ENCODE measurements at regions not wholly inside any gene's neighbourhood (a gene's known extent, or its start where the extent isn't known, plus 50 kb on each side); places are given as distances from the start of the nearest gene placed in this dataset.

DNA sequence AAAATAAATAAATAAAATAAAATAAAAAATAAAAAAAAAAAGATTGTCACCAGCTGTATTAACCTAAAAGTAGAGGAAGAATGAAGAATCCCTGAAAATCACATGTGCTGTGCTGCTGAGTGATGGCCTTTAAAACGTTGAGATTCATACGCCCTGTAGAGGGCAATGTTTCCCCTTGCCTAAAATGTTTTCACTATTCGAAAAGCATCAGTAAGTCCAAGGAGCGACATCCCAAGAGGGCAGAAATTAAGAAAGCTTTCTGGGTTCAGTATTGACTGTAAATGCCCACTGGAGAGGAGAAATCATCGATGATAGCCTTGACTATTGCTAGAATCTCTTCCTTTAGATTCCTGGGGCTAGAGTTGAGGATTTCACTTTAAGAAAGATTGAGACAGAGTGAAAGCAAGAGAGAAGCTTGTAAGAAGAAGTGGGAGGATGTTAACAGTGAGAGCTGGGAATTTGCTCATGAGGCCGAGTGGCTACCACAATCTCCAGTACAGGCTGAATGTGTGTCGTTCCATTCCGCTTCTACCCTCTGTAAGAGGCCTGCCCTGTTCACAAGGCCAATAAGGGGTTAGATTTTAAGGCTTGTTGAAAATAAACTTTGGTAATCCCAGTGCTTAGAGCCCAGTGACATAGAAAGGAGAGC, 170.8 kb upstream of the FAM20A start:
- no peak for DNase-seq (ENCODE audit: low spot score)
- no peaks in the 10 kb centered on the region for H3K27me3 ChIP-seq
- no peaks in the 10 kb centered on the region for H3K36me3 ChIP-seq
- peaks cover 0 to 26% of the 10 kb centered on the region in 2 donors for H3K4me1 ChIP-seq
- peak overlapping the region; percentile 38 to 63 for H3K27ac ChIP-seq
- H3K9me3 ChIP-seq: no peaks in the 10 kb centered on the region
- peak; percentile 52 to 72 for TF ChIP-seq CTCF (IDR thresholded peaks at IDR 0.05)
- H3K4me3 ChIP-seq: peak overlapping the region in 1 of 2 donors; percentile 28

- Histone ChIP-seq H3K27ac (no peak overlapping the region), H3K4me3 (no peak overlapping the region), H3K27me3 (no peaks in the 10 kb centered on the region), H3K4me1 (peaks cover 0 to 7% of the 10 kb centered on the region in 2 donors), H3K36me3 (no peaks in the 10 kb centered on the region), H3K9me3 (no peaks in the 10 kb centered on the region)
- no peak for TF ChIP-seq CTCF (IDR thresholded peaks at IDR 0.05)
- no peak for DNase-seq (ENCODE audit: low spot score)
Measured at GRCh38 chr17:68768804-68769203, 167.6 kb upstream of the FAM20A start.

DNA sequence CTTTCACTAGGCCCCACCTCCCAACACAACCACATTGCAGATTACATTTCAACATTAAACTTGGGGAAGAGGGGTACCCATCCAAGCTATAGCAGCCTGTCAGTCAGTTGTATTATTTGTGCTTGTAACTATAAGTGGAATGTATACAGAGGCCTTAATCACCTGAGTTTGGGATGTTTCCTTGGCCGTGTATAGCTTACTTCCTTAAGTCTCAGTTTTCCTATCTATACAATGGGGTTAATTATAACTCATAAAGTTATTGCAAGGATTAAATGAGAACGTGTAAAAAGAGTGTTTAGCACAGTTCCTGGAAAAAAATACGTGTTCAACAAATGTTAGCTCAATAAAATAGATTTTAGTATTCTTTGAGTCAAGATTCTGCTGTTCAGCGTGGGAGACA, 165.5 kb upstream of the FAM20A start:
- no peaks in the 10 kb centered on the region for H3K36me3 ChIP-seq
- DNase-seq (ENCODE audit: low spot score): no peak
- no peak overlapping the region for H3K4me3 ChIP-seq
- no peak overlapping the region for H3K27ac ChIP-seq
- no peaks in the 10 kb centered on the region for H3K9me3 ChIP-seq
- TF ChIP-seq CTCF (IDR thresholded peaks at IDR 0.05): no peak
- no peaks in the 10 kb centered on the region for H3K27me3 ChIP-seq
- no peaks in the 10 kb centered on the region for H3K4me1 ChIP-seq

DNA sequence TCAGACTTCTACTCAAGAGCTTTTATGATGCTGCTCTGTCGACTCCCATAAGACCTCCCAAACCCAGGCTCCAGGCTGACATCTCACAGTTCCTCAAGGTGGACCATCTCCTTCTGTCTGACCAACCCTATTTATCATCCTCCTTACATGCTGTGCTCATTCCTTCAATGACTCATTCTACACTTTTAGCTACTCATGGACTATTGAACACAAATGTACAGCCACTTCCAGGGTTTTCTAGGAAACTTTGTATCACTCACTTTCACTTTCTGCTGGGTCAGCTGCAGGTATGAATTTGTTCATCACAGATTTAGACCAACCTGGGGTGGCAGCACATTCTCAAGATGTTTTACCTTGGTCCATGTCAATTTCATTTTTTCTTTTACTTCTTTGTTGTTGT, 162.4 kb upstream of the FAM20A start:
- TF ChIP-seq CTCF (IDR thresholded peaks at IDR 0.05): no peak
- no peak overlapping the region for H3K27ac ChIP-seq
- H3K9me3 ChIP-seq: no peaks in the 10 kb centered on the region
- H3K4me1 ChIP-seq: peaks cover 0 to 8% of the 10 kb centered on the region in 2 donors
- H3K36me3 ChIP-seq: no peaks in the 10 kb centered on the region
- H3K27me3 ChIP-seq: no peaks in the 10 kb centered on the region
- DNase-seq (ENCODE audit: low spot score): no peak
- H3K4me3 ChIP-seq: no peak overlapping the region

DNA sequence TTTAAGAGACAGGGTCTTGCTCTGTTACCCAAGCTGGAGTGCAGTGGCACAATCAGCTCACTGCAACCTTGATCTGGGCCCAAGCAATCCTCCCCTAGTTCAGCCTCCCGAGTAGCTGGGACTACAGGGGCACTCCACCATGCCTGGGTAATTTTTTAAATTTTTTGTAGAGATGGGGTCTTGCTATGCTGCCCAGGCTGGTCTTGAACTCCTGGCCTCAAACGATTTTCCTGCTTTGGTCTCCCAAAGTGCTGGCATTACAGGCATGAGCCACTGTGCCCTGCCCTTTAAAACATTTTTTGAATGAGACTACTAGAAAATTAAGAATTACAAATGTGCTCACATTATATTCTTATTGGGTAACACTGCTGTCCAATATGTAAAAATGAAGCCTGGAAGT, 161.7 kb upstream of the FAM20A start:
- peaks cover 0 to 8% of the 10 kb centered on the region in 2 donors for H3K4me1 ChIP-seq
- no peak overlapping the region for H3K4me3 ChIP-seq
- no peak overlapping the region for H3K27ac ChIP-seq
- H3K9me3 ChIP-seq: no peaks in the 10 kb centered on the region
- no peaks in the 10 kb centered on the region for H3K36me3 ChIP-seq
- TF ChIP-seq CTCF (IDR thresholded peaks at IDR 0.05): no peak
- no peaks in the 10 kb centered on the region for H3K27me3 ChIP-seq
- no peak for DNase-seq (ENCODE audit: low spot score)

GRCh38 chr17:68760141-68760475, 158.9 kb upstream of the FAM20A start:
- Histone ChIP-seq H3K27ac (no peak overlapping the region), H3K27me3 (no peaks in the 10 kb centered on the region), H3K36me3 (no peaks in the 10 kb centered on the region), H3K4me3 (no peak overlapping the region), H3K9me3 (no peaks in the 10 kb centered on the region), H3K4me1 (peaks cover 0 to 8% of the 10 kb centered on the region in 2 donors)
- TF ChIP-seq CTCF (IDR thresholded peaks at IDR 0.05): peak; percentile 16 to 27
- DNase-seq (ENCODE audit: low spot score): no peak

Measured in right atrium auricular region (tissue), 2 donors.